WTC11 (cell line): ENCODE measurements at regions not wholly inside any gene's neighbourhood (a gene's known extent, or its start where the extent isn't known, plus 50 kb on each side); places are given as distances from the start of the nearest gene placed in this dataset.
A peak's percentile ranks its signal among the peaks of the same experiment; 100 is the strongest.
"Not testable (repeated sequence)": the region's sequence is repeated elsewhere in the genome, so short reads cannot be mapped to it uniquely, and the experiment has no call there.

Source experiments
- ATAC-seq: fragments of 200-7000 bp; cut with Tn5 transposase; 2 replicates; pipeline ENCODE4 v1.10.0; 2021; ENCODE audit warnings: mild to moderate bottlenecking, moderate library complexity
- CTCF ChIA-PET: fragments of 300-600 bp; sonication (Branson Sonifier 250); formaldehyde crosslinking; loops from one replicate; lab custom pipeline; 2021; ENCODE audit warnings: antibody characterized with exemption; lab: Charles Lee
- POLR2A ChIA-PET: fragments of 350-600 bp; sonication (Branson Sonifier 250); formaldehyde crosslinking; loops from one replicate; lab custom pipeline; 2021; ENCODE audit warnings: antibody characterized with exemption; lab: Charles Lee
- DNase-seq: peaks from one replicate; pipeline ENCODE4 v3.0.0; 2021; ENCODE audit warnings: low spot score
- H3K27ac Mint-ChIP-seq: 2 replicates; pipeline ENCODE4 v1.8.0; 2021; ENCODE audit warnings: mixed read lengths
- H3K27me3 Mint-ChIP-seq: 2 replicates; pipeline ENCODE4 v1.8.0; 2021; ENCODE audit warnings: low read depth, mild to moderate bottlenecking, moderate library complexity, mixed read lengths
- H3K36me3 Mint-ChIP-seq: 2 replicates; pipeline ENCODE4 v1.8.0; 2021; ENCODE audit warnings: mixed read lengths
- H3K4me1 Mint-ChIP-seq: 2 replicates; pipeline ENCODE4 v1.8.0; 2022; ENCODE audit warnings: mixed read lengths
- H3K4me3 Mint-ChIP-seq: 2 replicates; pipeline ENCODE4 v1.8.0; 2021; ENCODE audit warnings: mild to moderate bottlenecking, moderate library complexity, mixed read lengths
- H3K9me3 Mint-ChIP-seq: 2 replicates; pipeline ENCODE4 v1.8.0; 2021; ENCODE audit warnings: mixed read lengths

GRCh38 chr15:30470601-30471365, 56.7 kb upstream of the GOLGA8R start:
- CTCF ChIA-PET, H3K27me3 Mint-ChIP-seq, H3K4me3 Mint-ChIP-seq, H3K4me1 Mint-ChIP-seq, H3K27ac Mint-ChIP-seq, POLR2A ChIA-PET, H3K9me3 Mint-ChIP-seq, H3K36me3 Mint-ChIP-seq: not testable (repeated sequence)
- ATAC-seq (peak; percentile 91), DNase-seq (peak; percentile 14)

GRCh38 chr15:30471366-30471749, 57.3 kb upstream of the GOLGA8R start:
- H3K27ac Mint-ChIP-seq, H3K27me3 Mint-ChIP-seq, H3K36me3 Mint-ChIP-seq, H3K9me3 Mint-ChIP-seq, H3K4me1 Mint-ChIP-seq, DNase-seq, H3K4me3 Mint-ChIP-seq, POLR2A ChIA-PET, CTCF ChIA-PET: not testable (repeated sequence)
- peak; percentile 75 for ATAC-seq

GRCh38 chr15:30471817-30472551, 57.9 kb upstream of the GOLGA8R start:
- CTCF ChIA-PET, POLR2A ChIA-PET, ATAC-seq, H3K27me3 Mint-ChIP-seq, H3K4me3 Mint-ChIP-seq, H3K27ac Mint-ChIP-seq, H3K9me3 Mint-ChIP-seq, DNase-seq, H3K4me1 Mint-ChIP-seq, H3K36me3 Mint-ChIP-seq: not testable (repeated sequence)

- H3K4me1 Mint-ChIP-seq, H3K27me3 Mint-ChIP-seq, ATAC-seq, H3K27ac Mint-ChIP-seq, H3K4me3 Mint-ChIP-seq, CTCF ChIA-PET, DNase-seq, H3K9me3 Mint-ChIP-seq, POLR2A ChIA-PET, H3K36me3 Mint-ChIP-seq: not testable (repeated sequence)
Measured at GRCh38 chr15:30484887-30485286, 67.0 kb upstream of the GOLGA8Q start.

- H3K4me1 Mint-ChIP-seq, CTCF ChIA-PET, DNase-seq, H3K36me3 Mint-ChIP-seq, H3K4me3 Mint-ChIP-seq, H3K27me3 Mint-ChIP-seq, H3K9me3 Mint-ChIP-seq, H3K27ac Mint-ChIP-seq, POLR2A ChIA-PET, ATAC-seq: not testable (repeated sequence)
Measured at GRCh38 chr15:30489237-30489636, 62.6 kb upstream of the GOLGA8Q start.

GRCh38 chr15:30490334-30490733, 61.5 kb upstream of the GOLGA8Q start:
- ATAC-seq, H3K27ac Mint-ChIP-seq, CTCF ChIA-PET, H3K9me3 Mint-ChIP-seq, H3K36me3 Mint-ChIP-seq, DNase-seq, POLR2A ChIA-PET, H3K4me3 Mint-ChIP-seq, H3K4me1 Mint-ChIP-seq, H3K27me3 Mint-ChIP-seq: not testable (repeated sequence)

- H3K27ac Mint-ChIP-seq, H3K9me3 Mint-ChIP-seq, H3K4me3 Mint-ChIP-seq, POLR2A ChIA-PET, ATAC-seq, H3K27me3 Mint-ChIP-seq, H3K36me3 Mint-ChIP-seq, DNase-seq, H3K4me1 Mint-ChIP-seq, CTCF ChIA-PET: not testable (repeated sequence)
Measured at GRCh38 chr15:30493947-30494346, 57.9 kb upstream of the GOLGA8Q start.

GRCh38 chr15:30497275-30497674, 54.6 kb upstream of the GOLGA8Q start:
- H3K27ac Mint-ChIP-seq, H3K4me1 Mint-ChIP-seq, H3K9me3 Mint-ChIP-seq, H3K27me3 Mint-ChIP-seq, ATAC-seq, CTCF ChIA-PET, H3K36me3 Mint-ChIP-seq, DNase-seq, H3K4me3 Mint-ChIP-seq, POLR2A ChIA-PET: not testable (repeated sequence)

- CTCF ChIA-PET, H3K4me3 Mint-ChIP-seq, H3K27me3 Mint-ChIP-seq, H3K4me1 Mint-ChIP-seq, ATAC-seq, H3K9me3 Mint-ChIP-seq, H3K27ac Mint-ChIP-seq, DNase-seq, H3K36me3 Mint-ChIP-seq, POLR2A ChIA-PET: not testable (repeated sequence)
Measured at GRCh38 chr15:30499233-30499632, 52.6 kb upstream of the GOLGA8Q start.

GRCh38 chr15:30500511-30500910, 51.3 kb upstream of the GOLGA8Q start:
- H3K9me3 Mint-ChIP-seq, H3K27me3 Mint-ChIP-seq, H3K36me3 Mint-ChIP-seq, DNase-seq, CTCF ChIA-PET, H3K27ac Mint-ChIP-seq, POLR2A ChIA-PET, ATAC-seq, H3K4me1 Mint-ChIP-seq, H3K4me3 Mint-ChIP-seq: not testable (repeated sequence)
